ENCODE measurements at regions not wholly inside any gene's neighbourhood (a gene's known extent, or its start where the extent isn't known, plus 50 kb on each side); places are given as distances from the start of the nearest gene placed in this dataset.

DNA sequence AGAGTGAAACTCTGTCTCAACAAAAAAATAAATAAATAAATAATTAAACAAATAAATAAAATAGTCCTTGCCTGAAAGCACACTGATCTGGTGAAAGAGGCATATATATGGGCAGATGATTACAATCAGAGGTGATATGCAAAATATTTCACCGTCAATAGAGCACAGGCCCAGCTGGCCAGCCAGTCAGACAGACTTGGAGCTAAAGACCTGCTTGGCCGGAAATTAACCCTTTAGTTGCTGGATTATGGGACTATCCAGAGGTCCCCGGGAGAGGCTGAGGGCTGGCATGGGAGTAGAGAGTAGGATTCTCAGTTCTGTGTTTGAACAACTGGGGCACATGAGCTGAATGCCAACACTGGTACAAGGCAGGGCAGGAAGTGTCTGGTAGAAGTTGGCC is 59.1 kb upstream of the CTNNB1 start:
- no peak for TF ChIP-seq CTCF (IDR thresholded peaks at IDR 0.05; ENCODE audit: unreplicated experiment in 3 of 3)
- H3K4me3 Mint-ChIP-seq, result no peak overlapping the region
- peaks cover 6% of the 10 kb centered on the region for H3K27me3 Mint-ChIP-seq (ENCODE audit: low read depth)
- H3K27ac Mint-ChIP-seq, result no peak overlapping the region
- no peaks in the 10 kb centered on the region for H3K9me3 Mint-ChIP-seq
- H3K36me3 Mint-ChIP-seq (ENCODE audit: low read depth), result no peaks in the 10 kb centered on the region
- H3K4me1 Mint-ChIP-seq, result peaks cover 18% of the 10 kb centered on the region

- Mint-ChIP-seq H3K9me3 (peaks cover 10% of the 10 kb centered on the region), H3K27ac (peak overlapping the region in 1 of 3 experiments; percentile 12), H3K36me3 (ENCODE audit: low read depth) (no peaks in the 10 kb centered on the region), H3K4me3 (no peak overlapping the region), H3K4me1 (peaks cover 18% of the 10 kb centered on the region), H3K27me3 (ENCODE audit: low read depth) (peaks cover 6% of the 10 kb centered on the region)
- TF ChIP-seq CTCF (IDR thresholded peaks at IDR 0.05; ENCODE audit: unreplicated experiment in 3 of 3), result no peak
Observed at GRCh38 chr3:41141433-41142167, 57.7 kb upstream of the CTNNB1 start.

DNA sequence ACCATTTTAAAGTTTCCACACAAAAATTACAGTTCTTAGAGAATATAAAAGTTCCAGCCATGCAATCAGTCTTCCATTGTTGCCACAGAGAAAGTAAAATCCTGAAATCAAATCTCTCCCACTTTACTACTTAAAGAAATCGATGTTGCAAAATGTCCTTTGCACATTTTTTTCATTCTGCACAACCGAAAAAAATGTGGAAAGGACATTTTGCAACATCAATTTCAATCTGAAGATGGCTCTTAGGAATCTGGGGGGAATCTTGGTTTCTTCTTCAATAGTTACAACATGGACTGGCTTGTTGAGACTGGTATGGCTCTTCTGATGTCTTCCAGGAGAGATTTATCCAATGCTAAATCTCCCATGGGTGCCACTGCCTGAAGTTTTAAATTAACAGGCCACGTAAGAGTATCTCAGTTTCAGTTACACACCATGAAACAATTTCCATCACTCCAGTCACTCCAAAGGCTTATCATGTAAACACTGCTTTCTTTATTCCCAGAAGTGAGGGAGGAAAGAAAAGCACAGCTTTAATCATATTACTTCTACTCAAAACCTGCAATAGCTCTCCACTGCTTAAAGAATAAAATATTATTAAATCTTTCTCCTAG is 55.8 kb upstream of the CTNNB1 start:
- peaks cover 6% of the 10 kb centered on the region for H3K27me3 Mint-ChIP-seq (ENCODE audit: low read depth)
- no peaks in the 10 kb centered on the region for H3K36me3 Mint-ChIP-seq (ENCODE audit: low read depth)
- peak overlapping the region in 1 of 3 experiments; percentile 13 for H3K27ac Mint-ChIP-seq
- H3K4me3 Mint-ChIP-seq, result no peak overlapping the region
- peaks cover 28% of the 10 kb centered on the region for H3K4me1 Mint-ChIP-seq
- TF ChIP-seq CTCF (IDR thresholded peaks at IDR 0.05; ENCODE audit: unreplicated experiment in 3 of 3), result no peak
- peaks cover 16% of the 10 kb centered on the region for H3K9me3 Mint-ChIP-seq

DNA sequence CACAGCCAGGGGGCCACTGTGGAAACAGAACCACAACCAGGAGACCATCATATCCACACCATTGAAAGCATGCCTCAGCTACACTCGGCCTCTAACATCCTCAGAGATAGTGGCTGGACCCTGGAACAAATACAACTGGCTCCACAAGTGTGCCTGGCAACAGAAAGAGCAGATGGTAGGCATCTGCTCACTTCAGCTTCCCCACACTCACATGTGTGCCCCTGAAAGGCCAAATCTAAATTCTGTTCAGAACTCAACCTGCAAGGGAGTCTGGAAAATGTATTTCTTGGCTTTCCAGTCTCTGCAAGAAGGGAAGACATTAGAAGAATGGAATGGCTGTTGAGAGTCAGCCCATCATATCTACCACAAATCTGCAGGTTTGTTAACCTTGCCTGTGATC is 54.7 kb upstream of the CTNNB1 start:
- H3K27ac Mint-ChIP-seq, result no peak overlapping the region
- TF ChIP-seq CTCF (IDR thresholded peaks at IDR 0.05; ENCODE audit: unreplicated experiment in 3 of 3), result no peak
- H3K27me3 Mint-ChIP-seq (ENCODE audit: low read depth), result peaks cover 6% of the 10 kb centered on the region
- peaks cover 16% of the 10 kb centered on the region for H3K9me3 Mint-ChIP-seq
- H3K4me3 Mint-ChIP-seq, result no peak overlapping the region
- peaks cover 38% of the 10 kb centered on the region for H3K4me1 Mint-ChIP-seq
- no peaks in the 10 kb centered on the region for H3K36me3 Mint-ChIP-seq (ENCODE audit: low read depth)

- H3K4me1 Mint-ChIP-seq, result peaks cover 30% of the 10 kb centered on the region
- H3K4me3 Mint-ChIP-seq, result no peak overlapping the region
- no peaks in the 10 kb centered on the region for H3K27me3 Mint-ChIP-seq (ENCODE audit: low read depth)
- H3K9me3 Mint-ChIP-seq, result peaks cover 16% of the 10 kb centered on the region
- H3K36me3 Mint-ChIP-seq (ENCODE audit: low read depth), result no peaks in the 10 kb centered on the region
- peak overlapping the region; percentile 16 to 90 (median 53) for H3K27ac Mint-ChIP-seq
- no peak for TF ChIP-seq CTCF (IDR thresholded peaks at IDR 0.05; ENCODE audit: unreplicated experiment in 3 of 3)
Observed at GRCh38 chr3:41148478-41148877, 50.8 kb upstream of the CTNNB1 start.

- Mint-ChIP-seq H3K4me3 (no peak overlapping the region), H3K4me1 (peaks cover 26% of the 10 kb centered on the region)
- TF ChIP-seq CTCF (IDR thresholded peaks at IDR 0.05; ENCODE audit: unreplicated experiment in 3 of 3), result no peak
Observed at GRCh38 chr3:41148901-41149300, 50.4 kb upstream of the CTNNB1 start.

More at GRCh38 chr3:41148901-41149300, 50.4 kb upstream of the CTNNB1 start:
- Mint-ChIP-seq H3K27me3 (ENCODE audit: low read depth) (peaks cover under 1% of the 10 kb centered on the region), H3K36me3 (ENCODE audit: low read depth) (no peaks in the 10 kb centered on the region), H3K9me3 (peaks cover 16% of the 10 kb centered on the region), H3K27ac (peak overlapping the region in 2 of 3 experiments; percentile 49 to 90)
